GM12891 (cell line): ENCODE measurements at regions not wholly inside any gene's neighbourhood (a gene's known extent, or its start where the extent isn't known, plus 50 kb on each side); places are given as distances from the start of the nearest gene placed in this dataset.

Experiments used
- DNase-seq: peaks from one replicate; pipeline ENCODE4 v3.0.0; 2011; ENCODE audit warnings: low spot score; ENCODE audit not compliant: insufficient read length
- FAIRE-seq: peaks from 2 replicates; lab custom pipeline; 2011; peaks lifted over from hg19 to GRCh38; lab: Jason Lieb, UNC
- PAX5 ChIP-seq: IDR thresholded peaks from 2 replicates; pipeline ENCODE4 v1.6.1; 2011; ENCODE audit warnings: low read length, moderate library complexity, mild to moderate bottlenecking; ENCODE audit not compliant: insufficient read depth, severe bottlenecking
- POLR2A ChIP-seq: IDR thresholded peaks from 2 replicates; pipeline ENCODE4 v1.6.1; 2011; ENCODE audit warnings: low read depth, low read length, control low read depth
- POLR2AphosphoS5 ChIP-seq: IDR thresholded peaks from 2 replicates; pipeline ENCODE4 v1.6.1; 2011; ENCODE audit warnings: low read depth, low read length, control low read depth
- POU2F2 ChIP-seq: IDR thresholded peaks from 2 replicates; pipeline ENCODE4 v1.6.1; 2011; ENCODE audit warnings: low read depth, mild to moderate bottlenecking, control low read depth, low read length, moderate library complexity
- SPI1 ChIP-seq: IDR thresholded peaks from 2 replicates; pipeline ENCODE4 v1.6.1; 2011; ENCODE audit warnings: low read depth, low read length, control low read depth
- TAF1 ChIP-seq: IDR thresholded peaks from 2 replicates; pipeline ENCODE4 v1.6.1; 2011; ENCODE audit warnings: low read depth, low read length, control low read depth

DNA sequence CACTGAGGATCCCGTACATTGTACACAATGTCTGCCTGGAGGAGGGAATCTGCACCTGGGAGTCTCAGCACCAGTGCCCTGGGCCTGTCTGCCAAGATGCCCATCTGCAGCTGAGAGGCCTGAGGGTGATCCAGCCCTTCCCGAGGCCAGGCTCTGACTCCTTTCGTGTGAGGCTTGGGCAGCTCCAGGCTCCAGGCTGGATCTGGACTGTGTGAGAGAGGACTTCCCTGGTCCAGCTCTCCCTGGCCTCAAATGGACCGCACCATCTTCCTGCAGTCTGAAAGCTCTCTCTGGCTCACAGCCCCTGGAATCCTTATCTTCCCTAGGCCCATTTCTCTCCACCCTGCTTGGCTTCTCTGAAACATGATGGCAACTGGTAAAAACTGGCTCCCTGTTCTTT, 324.6 kb downstream of the DYSF start:
- no peak for FAIRE-seq
- DNase-seq, result no peak
- no peak for TF ChIP-seq PAX5
- TF ChIP-seq POLR2AphosphoS5, result no peak
- no peak for TF ChIP-seq POU2F2
- TF ChIP-seq TAF1, result no peak
- TF ChIP-seq POLR2A, result no peak
- no peak for TF ChIP-seq SPI1

DNA sequence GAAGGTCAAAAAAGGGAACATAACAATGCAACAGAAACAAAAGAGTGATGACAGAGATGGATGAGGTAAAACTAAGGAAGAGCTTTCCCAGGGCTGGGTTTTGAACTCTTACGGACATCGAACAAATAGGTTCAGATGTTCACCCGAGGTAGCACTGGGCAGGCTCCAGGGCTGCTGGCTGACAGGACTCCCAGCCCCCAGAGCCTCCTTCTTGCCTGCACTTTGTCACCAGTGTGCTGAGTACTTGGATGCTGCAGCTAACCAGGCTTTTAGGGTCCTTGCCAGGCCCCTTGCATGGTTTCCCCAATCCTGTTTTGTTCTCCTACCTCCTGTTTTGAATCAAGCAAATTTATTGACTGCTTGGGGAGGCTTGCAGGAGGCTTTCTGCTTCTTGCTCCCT, 322.9 kb downstream of the DYSF start:
- TF ChIP-seq PAX5, result no peak
- no peak for TF ChIP-seq POLR2AphosphoS5
- TF ChIP-seq POLR2A, result no peak
- no peak for FAIRE-seq
- DNase-seq, result no peak

DNA sequence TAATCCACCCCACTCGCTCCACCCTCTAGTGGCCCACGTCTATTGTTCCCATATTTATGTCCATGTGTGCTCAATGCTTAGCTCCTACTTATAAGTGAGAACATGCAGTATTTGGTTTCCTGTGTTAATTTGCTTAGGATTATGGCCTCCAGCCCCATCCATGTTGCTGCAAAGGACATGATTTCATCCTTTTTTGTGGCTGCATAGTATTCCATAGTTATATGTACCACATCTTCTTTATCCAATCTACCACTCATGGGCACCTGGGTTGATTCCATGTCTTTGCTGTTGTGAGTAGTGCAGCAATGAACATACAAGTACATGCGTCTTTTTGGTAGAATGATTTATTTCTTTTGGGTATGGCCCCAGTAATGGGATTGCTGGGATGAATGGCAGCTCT, 319.9 kb downstream of the DYSF start:
- DNase-seq (no peak), FAIRE-seq (no peak)
- no peak for TF ChIP-seq SPI1
- no peak for TF ChIP-seq PAX5
- no peak for TF ChIP-seq POLR2AphosphoS5
- no peak for TF ChIP-seq TAF1
- no peak for TF ChIP-seq POLR2A
- TF ChIP-seq POU2F2, result no peak

DNA sequence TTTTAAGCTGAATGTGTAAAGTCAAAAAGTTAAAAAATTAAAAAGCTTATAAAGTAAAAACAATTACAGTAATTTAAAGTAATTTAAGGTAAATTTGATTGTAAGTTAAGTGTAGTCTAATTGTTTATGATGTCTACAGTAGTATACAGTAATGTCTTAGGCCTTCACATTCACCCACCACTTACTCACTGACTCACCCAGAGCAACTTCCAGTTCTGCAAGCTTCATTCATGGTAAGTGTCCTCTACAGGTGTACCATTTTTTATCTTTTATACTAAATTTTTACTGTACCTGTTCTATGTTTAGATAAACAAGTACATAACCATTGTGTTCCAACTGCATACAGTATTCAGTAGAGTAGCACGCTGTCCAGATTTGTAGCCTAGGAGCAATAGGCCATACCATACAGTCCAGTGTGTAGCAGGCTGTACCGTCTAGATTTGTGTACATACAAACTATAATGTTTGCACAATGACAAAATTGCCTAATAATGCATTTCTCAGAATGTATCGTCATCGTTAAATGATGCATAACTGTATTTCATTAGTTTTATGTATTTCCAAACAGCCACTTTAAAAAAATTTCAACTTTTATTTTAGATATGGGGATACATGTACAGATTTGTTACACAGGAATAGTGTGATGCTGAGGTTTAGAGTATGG, 319.3 kb downstream of the DYSF start:
- DNase-seq, result no peak
- no peak for FAIRE-seq
- TF ChIP-seq POLR2A (no peak), TAF1 (no peak), POLR2AphosphoS5 (no peak), POU2F2 (no peak), SPI1 (no peak), PAX5 (no peak)

DNA sequence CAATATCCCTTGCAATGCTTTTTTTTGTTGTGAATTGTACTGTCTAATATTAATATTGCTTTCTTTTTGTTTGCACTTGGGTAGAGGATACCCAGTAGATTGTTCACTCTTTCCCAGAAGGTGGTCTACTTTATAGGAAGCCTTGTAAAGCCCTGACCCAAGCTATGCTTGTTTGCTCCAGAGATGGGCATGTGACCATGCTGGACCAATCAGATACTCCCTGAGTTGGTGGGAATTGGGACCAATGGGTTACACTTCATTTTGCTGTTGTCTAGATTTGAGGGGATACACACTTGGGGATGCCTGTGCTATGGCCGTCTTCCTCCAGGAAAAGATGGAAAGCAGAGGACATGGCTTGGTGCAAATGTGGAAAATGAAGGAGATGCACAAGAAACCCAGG, 314.3 kb downstream of the DYSF start:
- no peak for DNase-seq
- no peak for FAIRE-seq
- no peak for TF ChIP-seq POLR2A
- TF ChIP-seq PAX5, result no peak
- no peak for TF ChIP-seq SPI1
- no peak for TF ChIP-seq TAF1
- TF ChIP-seq POLR2AphosphoS5, result no peak
- no peak for TF ChIP-seq POU2F2

DNA sequence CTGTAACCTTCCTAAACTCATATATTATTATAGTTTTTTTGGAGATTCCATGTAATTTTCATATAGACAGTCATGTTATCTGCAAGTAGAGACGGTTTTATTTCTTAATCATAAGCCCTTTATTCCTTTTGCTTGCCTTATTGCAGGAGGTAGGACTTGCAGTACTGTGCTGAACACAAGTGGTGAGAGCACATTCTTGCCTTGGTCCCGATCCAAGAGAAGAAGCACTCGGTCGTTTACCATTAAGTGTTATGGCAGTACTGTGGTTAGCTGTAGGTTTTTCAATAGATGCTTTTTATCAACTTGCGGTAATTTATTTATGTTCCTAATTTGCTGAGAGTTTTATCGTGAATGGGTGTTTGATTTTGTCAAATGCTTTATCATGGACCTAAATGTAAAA, 305.7 kb downstream of the DYSF start:
- TF ChIP-seq POLR2AphosphoS5, result no peak
- no peak for TF ChIP-seq SPI1
- no peak for TF ChIP-seq POU2F2
- no peak for TF ChIP-seq PAX5
- no peak for TF ChIP-seq TAF1
- no peak for TF ChIP-seq POLR2A
- FAIRE-seq (no peak), DNase-seq (no peak)

DNA sequence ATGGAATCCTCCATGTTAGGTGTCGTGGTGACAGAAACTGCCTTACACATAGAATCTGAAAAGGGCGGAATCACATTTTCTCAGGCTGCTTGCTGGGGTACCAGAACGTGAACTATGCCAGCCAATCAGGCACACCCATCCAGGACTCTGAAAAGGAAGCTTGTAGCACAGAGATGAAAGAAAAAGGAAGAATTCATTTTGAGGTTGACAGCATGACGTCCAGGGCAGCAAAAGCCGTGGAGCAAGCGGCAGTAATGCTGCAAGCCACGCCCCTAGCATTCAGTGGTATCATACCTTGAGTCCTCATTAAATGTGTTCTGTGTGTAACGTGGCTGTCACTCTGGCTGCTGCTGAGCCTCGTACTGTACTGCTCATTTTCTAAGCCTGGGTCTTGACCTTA, 304.0 kb downstream of the DYSF start:
- no peak for FAIRE-seq
- no peak for DNase-seq
- TF ChIP-seq PAX5, result no peak
- no peak for TF ChIP-seq TAF1
- TF ChIP-seq SPI1, result no peak
- TF ChIP-seq POLR2A, result no peak
- TF ChIP-seq POLR2AphosphoS5, result no peak
- TF ChIP-seq POU2F2, result no peak

DNA sequence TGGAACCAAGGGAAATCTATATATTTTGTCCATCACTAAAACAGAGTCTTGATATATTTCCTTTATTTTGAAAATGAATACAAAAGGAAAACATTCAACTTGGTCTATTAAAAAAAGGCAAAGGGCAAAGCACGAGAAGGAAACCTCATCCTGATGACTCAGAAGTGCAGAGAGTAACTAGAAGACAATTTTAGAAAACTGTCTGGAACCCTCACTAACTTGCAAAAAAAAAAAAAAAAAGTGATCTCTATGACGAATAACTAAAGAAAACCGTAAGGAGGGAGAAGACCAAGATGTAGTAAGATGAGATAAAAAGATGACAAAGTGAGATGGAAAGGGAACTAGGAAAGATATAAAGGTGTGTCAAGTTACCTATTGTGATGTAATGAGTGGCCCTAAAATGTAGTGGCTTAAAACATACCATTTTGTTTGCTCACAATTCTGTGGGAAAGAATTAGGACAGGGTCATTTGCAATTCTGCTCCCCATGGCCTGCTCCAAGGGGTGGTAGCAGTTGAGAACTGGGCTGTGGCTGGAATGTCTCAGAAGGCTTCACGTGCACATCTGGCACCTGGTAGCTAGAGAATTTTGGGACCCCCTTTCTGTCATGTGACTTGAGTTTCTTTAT, 303.0 kb downstream of the DYSF start:
- FAIRE-seq (no peak), DNase-seq (no peak)
- TF ChIP-seq TAF1, result no peak
- no peak for TF ChIP-seq POLR2A

DNA sequence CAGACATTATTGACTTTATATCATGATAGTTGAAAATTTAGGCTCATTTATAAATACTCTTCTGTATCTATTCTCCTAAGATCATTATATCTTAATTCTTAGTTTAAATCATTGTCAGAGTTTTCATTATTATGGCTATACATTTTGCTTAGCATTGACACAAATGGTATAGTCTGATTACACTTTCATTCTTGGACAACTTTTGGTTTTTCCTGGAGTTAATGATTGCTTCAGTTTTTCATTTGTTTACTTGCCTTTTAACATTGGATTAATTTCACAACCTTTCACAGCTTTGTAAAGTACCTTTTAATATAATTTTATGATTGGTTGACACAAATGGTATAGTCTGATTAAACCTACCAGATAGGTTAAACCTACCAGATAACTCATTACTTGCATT, 298.2 kb downstream of the DYSF start:
- DNase-seq (no peak), FAIRE-seq (no peak)
- no peak for TF ChIP-seq PAX5
- no peak for TF ChIP-seq POLR2A
- no peak for TF ChIP-seq SPI1
- no peak for TF ChIP-seq POU2F2

DNA sequence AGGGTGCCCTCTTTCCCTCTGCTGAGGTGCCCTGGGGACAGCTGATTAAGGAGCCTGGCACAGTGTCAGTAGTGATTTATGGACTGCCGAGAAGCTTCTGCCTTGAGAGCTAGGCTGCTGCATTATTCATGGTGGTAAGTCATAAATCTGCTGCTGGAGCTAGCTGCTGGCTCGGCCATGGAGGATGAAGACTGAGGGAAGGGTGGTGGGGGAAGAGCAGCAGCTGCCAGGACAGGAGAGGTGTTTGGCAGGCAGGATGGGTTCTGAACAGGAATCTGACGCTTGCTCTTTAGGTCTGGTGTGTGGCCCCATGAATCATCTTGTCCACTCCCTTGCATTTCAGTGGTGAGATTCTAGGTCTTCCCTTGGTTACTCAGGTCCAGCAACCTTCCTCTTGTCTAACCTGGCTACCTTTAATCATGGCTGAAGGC, 296.3 kb downstream of the DYSF start:
- FAIRE-seq (no peak), DNase-seq (no peak)
- TF ChIP-seq POLR2A, result no peak
- no peak for TF ChIP-seq TAF1
- no peak for TF ChIP-seq SPI1
- no peak for TF ChIP-seq PAX5
- TF ChIP-seq POLR2AphosphoS5, result no peak
- no peak for TF ChIP-seq POU2F2
